SK-N-SH (cell line): ENCODE measurements at regions not wholly inside any gene's neighbourhood (a gene's known extent, or its start where the extent isn't known, plus 50 kb on each side); places are given as distances from the start of the nearest gene placed in this dataset.

Source experiments
- CTCF ChIA-PET: fragments of 300-600, 350-600 bp; formaldehyde crosslinking; extraction: SDS; loops from one replicate; lab custom pipeline; 2021; lab: Yijun Ruan, JAX
- POLR2A ChIA-PET: fragments of 350-600 bp; sonication (Branson Sonifier 250); formaldehyde crosslinking; extraction: SDS; loops from one replicate; lab custom pipeline; 2020; ENCODE audit warnings: antibody characterized with exemption, inconsistent platforms; lab: Yijun Ruan, JAX
- DNase-seq: peaks from one replicate; pipeline ENCODE4 v3.0.0; 2012
- H2AFZ ChIP-seq: fragments of 200-600 bp; sonication (generic); 2 replicates; pipeline ENCODE4 v1.8.1; 2016; ENCODE audit warnings: antibody characterized with exemption, mild to moderate bottlenecking, low read depth
- H3F3A ChIP-seq: fragments of 200-600 bp; sonication (generic); replicated peaks from 2 replicates; pipeline ENCODE3; 2016; ENCODE audit warnings: antibody characterized with exemption, mild to moderate bottlenecking; ENCODE audit not compliant: insufficient read depth
- H3K27ac ChIP-seq, 2 experiments: fragments of 200-500 bp in 1 of 2; fragments of 200-600 bp in 1 of 2; sonication (Bioruptor generic) in 1 of 2; sonication (generic), shearing (Covaris generic) in 1 of 2; 2 replicates each; pipeline versions ENCODE4 v1.5.1 to v1.6.1; 2014 to 2016; ENCODE audit warnings: low read depth in 2 of 2, inconsistent platforms in 1 of 2, low read length in 1 of 2, mild to moderate bottlenecking in 1 of 2, mixed read lengths in 1 of 2
- H3K27me3 ChIP-seq: fragments of 200-600 bp; sonication (generic), shearing (Covaris generic); 2 replicates; pipeline ENCODE4 v1.6.1; 2016; ENCODE audit warnings: mixed run types; ENCODE audit not compliant: insufficient read depth
- H3K36me3 ChIP-seq, 2 experiments: fragments of 200-500 bp in 1 of 2; fragments of 200-600 bp in 1 of 2; sonication (Bioruptor generic) in 1 of 2; sonication (generic) in 1 of 2; replicated peaks in 1 of 2; 2 replicates each; pipeline versions ENCODE3 to v1.5.1; 2014 to 2016; ENCODE audit warnings: low read length in 1 of 2, mild to moderate bottlenecking in 1 of 2; ENCODE audit not compliant: insufficient read depth in 2 of 2, control insufficient read depth in 1 of 2
- H3K4me1 ChIP-seq, 2 experiments: fragments of 200-500 bp in 1 of 2; fragments of 200-600 bp in 1 of 2; sonication (Bioruptor generic) in 1 of 2; sonication (generic), shearing (Covaris generic) in 1 of 2; 2 replicates each; pipeline versions ENCODE4 v1.5.1 to v1.6.1; 2014 to 2016; ENCODE audit warnings: low read depth in 1 of 2, low read length in 1 of 2, mixed run types in 1 of 2; ENCODE audit not compliant: insufficient read depth in 2 of 2, control insufficient read depth in 1 of 2
- H3K4me2 ChIP-seq: fragments of 200-600 bp; sonication (generic), shearing (Covaris generic); 2 replicates; pipeline ENCODE4 v1.6.1; 2017; ENCODE audit warnings: mixed run types
- H3K4me3 ChIP-seq, 2 experiments: fragments of 200-500 bp in 1 of 2; fragments of 200-600 bp in 1 of 2; sonication (Bioruptor generic) in 1 of 2; sonication (generic), shearing (Covaris generic) in 1 of 2; 2 replicates each; pipeline versions ENCODE4 v1.5.1 to v1.8.1; 2014 to 2016; ENCODE audit warnings: low read depth in 2 of 2, inconsistent platforms in 1 of 2, low read length in 1 of 2, mild to moderate bottlenecking in 1 of 2, mixed read lengths in 1 of 2, moderate library complexity in 1 of 2
- H3K79me2 ChIP-seq: fragments of 200-600 bp; sonication (generic); 2 replicates; pipeline ENCODE4 v1.8.1; 2017; ENCODE audit warnings: mild to moderate bottlenecking; ENCODE audit not compliant: insufficient read depth
- H3K9ac ChIP-seq: fragments of 200-600 bp; sonication (generic); 2 replicates; pipeline ENCODE4 v1.6.1; 2017; ENCODE audit warnings: mixed run types
- H3K9me2 ChIP-seq: fragments of 200-600 bp; sonication (generic); 2 replicates; pipeline ENCODE4 v1.6.1; 2017; ENCODE audit warnings: mixed run types
- H3K9me3 ChIP-seq: fragments of 200-600 bp; sonication (generic); 2 replicates; pipeline ENCODE4 v1.6.1; 2017; ENCODE audit warnings: mixed run types, mild to moderate bottlenecking, moderate library complexity
- H4K20me1 ChIP-seq: fragments of 200-600 bp; sonication (generic); 2 replicates; pipeline ENCODE4 v1.6.1; 2017; ENCODE audit warnings: mild to moderate bottlenecking, mixed run types; ENCODE audit not compliant: insufficient read depth
- CHD2 ChIP-seq: fragments of 150-350 bp; IDR thresholded peaks from 2 replicates; pipeline ENCODE4 v1.6.1; 2018; ENCODE audit warnings: low read length; ENCODE audit not compliant: partially characterized antibody
- ELF1 ChIP-seq: IDR thresholded peaks from 2 replicates; pipeline ENCODE4 v1.4.0; 2012
- FOXJ3 ChIP-seq: sonication (generic); formaldehyde crosslinking; IDR thresholded peaks from 2 replicates; pipeline ENCODE4 v1.5.1; 2020; ENCODE audit warnings: mild to moderate bottlenecking, missing genetic modification reagents
- GABPA ChIP-seq: IDR thresholded peaks from 2 replicates; pipeline ENCODE4 v1.4.0; 2012; ENCODE audit warnings: low read depth, mild to moderate bottlenecking
- GATA2 ChIP-seq: sonication (generic); formaldehyde crosslinking; IDR thresholded peaks from 2 replicates; pipeline ENCODE4 v1.5.0; 2020; ENCODE audit warnings: mild to moderate bottlenecking, missing genetic modification reagents
- IRF3 ChIP-seq: fragments of 150-350 bp; IDR thresholded peaks from 2 replicates; pipeline ENCODE4 v1.6.1; 2016; ENCODE audit warnings: mild to moderate bottlenecking, low read depth, low read length
- JUND ChIP-seq: IDR thresholded peaks from 2 replicates; pipeline ENCODE4 v1.4.0; 2012
- NRF1 ChIP-seq: IDR thresholded peaks from 2 replicates; pipeline ENCODE4 v1.6.1; 2012; ENCODE audit warnings: low read depth, mild to moderate bottlenecking, low read length
- POLR2AphosphoS5 ChIP-seq: IDR thresholded peaks from 2 replicates; pipeline ENCODE4 v1.6.1; 2012; ENCODE audit warnings: low read depth, low read length
- RAD21 ChIP-seq: IDR thresholded peaks from 2 replicates; pipeline ENCODE4 v1.6.1; 2012; ENCODE audit warnings: mild to moderate bottlenecking, low read length
- RCOR1 ChIP-seq: fragments of 150-350 bp; IDR thresholded peaks from 2 replicates; pipeline ENCODE4 v1.6.1; 2017; ENCODE audit warnings: antibody characterized with exemption, low read length
- REST ChIP-seq: IDR thresholded peaks from 2 replicates; pipeline ENCODE4 v1.6.1; 2012; ENCODE audit warnings: mild to moderate bottlenecking, low read depth, low read length, moderate library complexity
- TAF1 ChIP-seq: IDR thresholded peaks from 2 replicates; pipeline ENCODE4 v1.6.1; 2012; ENCODE audit warnings: low read depth, mild to moderate bottlenecking, low read length, moderate library complexity, borderline replicate concordance
- TCF12 ChIP-seq: IDR thresholded peaks from 2 replicates; pipeline ENCODE4 v1.4.0; 2012
- TEAD4 ChIP-seq: IDR thresholded peaks from 2 replicates; pipeline ENCODE4 v1.4.0; 2012; ENCODE audit warnings: mild to moderate bottlenecking, borderline replicate concordance; ENCODE audit not compliant: insufficient read depth
- USF1 ChIP-seq: IDR thresholded peaks from 2 replicates; pipeline ENCODE4 v1.4.0; 2012; ENCODE audit warnings: low read depth, borderline replicate concordance
- ZBTB33 ChIP-seq: IDR thresholded peaks from 2 replicates; pipeline ENCODE4 v1.4.0; 2012; ENCODE audit warnings: low read depth, borderline replicate concordance
- whole genome bisulfite sequencing: methylation state at CpG from one replicate; pipeline ENCODE4 v1.1.6; 2017; ENCODE audit warnings: low lambda C conversion rate; 5-methylcytosine and 5-hydroxymethylcytosine counted together

GRCh38 chr21:16663436-16663835, 849.4 kb upstream of the CXADR start:
- Histone ChIP-seq H3K9me2 (no peaks in the 10 kb centered on the region), H3K9me3 (no peaks in the 10 kb centered on the region), H3K36me3 (no peaks in the 10 kb centered on the region), H3F3A (no peaks in the 10 kb centered on the region), H4K20me1 (no peaks in the 10 kb centered on the region), H3K79me2 (no peaks in the 10 kb centered on the region), H3K9ac (no peak overlapping the region), H3K27me3 (no peaks in the 10 kb centered on the region), H3K4me1 (no peaks in the 10 kb centered on the region), H2AFZ (no peak overlapping the region), H3K27ac (no peak overlapping the region), H3K4me3 (no peak overlapping the region), H3K4me2 (no peak overlapping the region)
- CTCF ChIA-PET, result no interaction called here
- POLR2A ChIA-PET, result interaction anchor here (0.6 kb wide), 1 partner anchor 29 kb away, joined by 3 read pairs; no protein-coding TSS in a partner anchor
- DNase-seq, result no peak
- TF ChIP-seq GABPA (no peak), ZBTB33 (no peak), USF1 (no peak), IRF3 (no peak), TEAD4 (no peak), RCOR1 (no peak), TAF1 (no peak), GATA2 (CRISPR knock-in tag) (no peak), CHD2 (no peak), RAD21 (no peak), NRF1 (no peak), JUND (no peak), ELF1 (no peak), POLR2AphosphoS5 (no peak), REST (no peak), FOXJ3 (CRISPR knock-in tag) (no peak), TCF12 (no peak)
- WGBS, result 34% methylated on average over 2 of the region's 2 CpGs
